GM19328 (cell line): ENCODE measurements at regions not wholly inside any gene's neighbourhood (a gene's known extent, or its start where the extent isn't known, plus 50 kb on each side); places are given as distances from the start of the nearest gene placed in this dataset.
"Not testable (repeated sequence)": the region's sequence is repeated elsewhere in the genome, so short reads cannot be mapped to it uniquely, and the experiment has no call there.

Experiments
- ATAC-seq: cut with Tn5 transposase; IDR thresholded peaks from one replicate; pipeline ENCODE4 v1.9.1; 2021; ENCODE audit warnings: mild to moderate bottlenecking, moderate library complexity; ENCODE audit not compliant: unreplicated experiment

DNA sequence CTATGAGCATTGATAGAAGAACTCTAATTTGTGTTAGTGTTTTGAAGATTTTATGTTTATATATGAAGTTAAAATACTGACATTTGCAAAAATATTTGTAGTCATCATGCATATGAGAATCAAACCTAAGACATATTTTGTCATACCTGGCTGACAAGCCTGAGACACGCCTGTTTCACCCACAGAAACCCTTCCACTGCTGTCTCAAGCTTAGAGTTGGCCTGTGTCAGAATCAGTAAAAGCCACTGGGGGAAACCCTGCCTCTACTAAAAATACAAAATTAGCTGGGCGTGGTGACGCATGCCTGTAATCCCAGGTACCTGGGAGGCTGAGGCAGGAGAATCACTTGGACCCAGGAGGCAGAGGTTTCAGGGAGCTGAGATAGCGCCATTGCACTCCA, 218.0 kb upstream of the C1QTNF3 start:
- not testable (repeated sequence) for ATAC-seq

DNA sequence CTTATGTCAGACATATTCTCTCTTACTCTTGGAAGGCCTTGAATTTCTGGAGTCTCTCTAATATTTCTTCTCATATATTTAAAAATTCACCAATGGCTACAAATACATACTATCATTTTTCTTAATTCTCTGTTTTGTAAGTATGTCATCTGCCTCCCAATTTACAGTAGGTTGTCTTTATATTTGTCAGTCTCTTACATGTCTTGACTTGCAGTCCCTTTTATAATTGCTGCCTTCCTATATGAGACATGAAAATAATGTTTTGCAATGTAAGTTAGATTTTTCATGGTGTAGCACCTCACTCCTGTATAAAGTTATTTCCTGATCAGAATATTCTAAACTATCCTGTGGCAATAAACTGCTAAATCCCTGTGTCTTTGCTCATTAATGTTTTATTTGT, 223.1 kb upstream of the C1QTNF3 start:
- ATAC-seq = not testable (repeated sequence)

DNA sequence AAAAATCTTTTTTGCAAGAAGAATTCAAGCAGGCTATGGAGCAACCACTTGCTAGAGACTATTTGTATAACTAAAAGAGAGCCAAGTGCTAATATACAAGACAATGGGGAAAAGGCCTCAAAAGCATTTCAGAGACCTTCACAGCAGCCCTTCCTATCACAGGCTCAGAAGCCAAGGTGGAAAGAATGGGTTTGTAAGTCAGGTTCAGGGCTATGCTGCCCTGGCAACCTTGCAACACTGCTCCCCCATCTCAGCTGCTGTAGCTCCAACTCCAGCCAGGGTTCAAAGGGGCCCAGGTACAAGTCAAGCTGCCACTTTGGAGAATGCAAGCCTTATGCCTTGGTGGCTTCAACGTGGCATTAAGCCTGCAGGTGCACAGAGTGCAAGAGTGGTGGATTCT, 253.7 kb upstream of the C1QTNF3 start:
- not testable (repeated sequence) for ATAC-seq

DNA sequence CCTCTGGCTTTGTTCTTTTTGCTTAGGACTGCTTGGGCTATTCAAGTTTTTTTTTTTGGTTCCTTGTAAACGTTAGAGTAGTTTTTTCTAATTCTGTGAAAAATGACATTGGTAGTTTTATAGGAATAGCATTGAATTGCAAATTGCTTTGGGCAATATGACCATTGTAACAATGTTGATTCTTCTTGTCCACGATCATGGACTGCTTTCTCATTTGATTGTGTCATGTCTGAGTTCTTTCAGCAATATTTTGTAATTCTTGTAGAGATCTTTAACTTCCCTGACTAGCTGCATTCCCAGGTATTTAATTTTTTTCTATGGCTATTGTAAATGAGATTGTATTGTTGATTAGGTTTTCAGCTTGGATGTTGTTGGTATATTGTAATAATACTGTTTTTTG, 286.2 kb upstream of the C1QTNF3 start:
- not testable (repeated sequence) for ATAC-seq

DNA sequence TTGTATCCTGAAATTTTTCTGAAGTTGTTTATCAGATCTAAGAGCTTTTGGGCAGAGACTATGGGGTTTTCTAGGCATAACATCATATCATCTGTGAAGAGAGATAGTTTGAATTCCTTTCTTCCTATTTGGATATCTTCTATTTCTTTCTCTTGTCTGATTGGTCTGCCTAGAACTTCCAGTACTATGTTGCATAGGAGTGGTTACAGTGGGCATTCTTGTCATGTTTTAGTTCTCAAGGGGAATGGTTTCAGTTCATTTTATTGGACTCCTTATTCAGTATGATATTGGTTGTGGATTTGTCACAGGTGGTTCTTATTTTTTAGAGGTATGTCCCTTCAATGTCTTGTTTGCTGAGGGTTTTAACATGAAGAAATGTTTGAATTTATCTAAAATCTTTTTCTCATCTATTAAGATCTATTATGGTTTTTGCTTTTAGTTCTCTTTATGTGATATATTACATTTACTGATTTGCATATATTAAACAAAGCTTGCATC, 286.6 kb upstream of the C1QTNF3 start:
- ATAC-seq = not testable (repeated sequence)

DNA sequence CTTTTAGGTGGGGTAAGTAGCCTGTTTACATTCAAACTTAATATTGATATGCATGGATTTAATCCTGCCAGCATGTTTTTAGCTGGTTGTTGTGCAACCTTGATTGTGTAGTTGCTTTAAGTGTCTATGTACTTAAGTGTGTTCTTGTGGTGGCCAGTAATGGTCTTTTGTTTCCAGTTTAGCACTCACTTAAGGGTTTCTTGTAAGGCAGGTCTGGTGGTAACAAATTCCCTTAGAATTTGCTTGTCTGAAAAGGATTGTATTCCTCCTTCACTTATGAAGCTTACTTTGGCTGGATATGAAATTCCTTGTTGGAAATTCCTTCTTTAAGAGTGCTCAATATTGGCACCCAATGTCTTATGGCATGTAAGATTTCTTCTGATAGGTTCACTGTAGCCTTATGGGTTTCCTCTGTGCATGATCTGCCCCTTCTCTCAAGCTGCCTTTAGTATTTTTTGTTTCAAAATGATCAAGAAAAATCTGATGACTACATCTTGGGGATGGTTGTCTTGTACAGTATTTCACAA, 289.0 kb upstream of the C1QTNF3 start:
- ATAC-seq = not testable (repeated sequence)

DNA sequence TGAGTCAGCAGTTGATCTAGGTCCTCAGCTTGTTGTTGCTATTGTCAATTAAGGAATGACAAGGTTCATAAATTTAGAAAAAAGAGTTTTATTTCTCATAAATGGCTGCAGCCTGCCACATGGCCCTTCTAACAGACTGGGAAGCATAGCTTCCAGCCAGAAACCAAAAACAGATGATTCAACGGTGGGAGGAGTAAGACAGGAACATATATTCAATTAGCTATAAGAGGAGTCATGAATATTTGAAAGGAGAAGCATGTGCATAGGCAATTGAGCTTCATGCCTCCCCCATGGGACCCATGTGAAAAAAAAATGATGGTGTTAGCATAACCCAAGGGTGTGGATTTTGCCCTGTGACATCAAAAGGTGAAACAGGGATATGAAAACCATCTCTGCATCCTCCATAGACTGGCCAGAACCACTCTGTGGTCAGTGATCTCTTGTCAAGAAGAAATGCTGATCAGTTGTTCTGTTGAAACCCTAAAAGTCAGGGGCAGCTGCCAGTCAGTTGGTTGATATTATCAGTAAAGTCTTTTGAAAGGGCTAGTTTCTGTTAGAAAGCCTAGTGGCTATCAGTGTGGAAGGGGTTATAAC, 296.5 kb upstream of the C1QTNF3 start:
- not testable (repeated sequence) for ATAC-seq

DNA sequence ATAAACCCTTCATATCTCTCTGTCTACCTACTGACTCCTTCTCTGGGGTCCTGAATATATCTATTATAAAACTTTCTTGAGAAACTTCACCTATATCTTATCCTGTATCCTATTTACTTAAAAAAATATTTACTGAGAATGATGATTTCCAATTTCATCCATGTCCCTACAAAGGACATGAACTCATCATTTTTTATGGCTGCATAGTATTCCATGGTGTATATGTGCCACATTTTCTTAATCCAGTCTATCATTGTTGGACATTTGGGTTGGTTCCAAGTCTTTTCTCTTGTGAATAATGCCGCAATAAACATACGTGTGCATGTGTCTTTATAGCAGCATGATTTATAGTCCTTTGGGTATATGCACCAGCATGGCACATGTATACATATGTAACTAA, 301.7 kb upstream of the RAI14 start:
- not testable (repeated sequence) for ATAC-seq

DNA sequence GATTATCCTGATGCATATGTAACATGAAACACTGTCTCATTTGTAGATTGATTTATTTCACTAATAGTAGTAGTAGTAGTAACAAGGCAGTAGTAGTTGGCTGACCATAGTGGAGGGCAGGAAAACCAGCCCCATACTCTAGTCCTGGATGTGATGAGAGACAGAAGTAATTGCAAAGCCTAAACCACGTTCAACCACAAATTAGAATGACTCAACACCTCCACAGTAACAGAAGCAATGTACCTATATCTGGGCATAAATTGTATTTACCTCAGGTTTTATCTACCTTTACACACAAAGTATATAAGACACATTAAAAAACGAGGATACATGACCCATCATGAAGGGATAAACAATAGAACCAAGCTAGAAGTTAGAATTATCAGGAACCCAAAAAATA, 284.7 kb upstream of the RAI14 start:
- not testable (repeated sequence) for ATAC-seq

DNA sequence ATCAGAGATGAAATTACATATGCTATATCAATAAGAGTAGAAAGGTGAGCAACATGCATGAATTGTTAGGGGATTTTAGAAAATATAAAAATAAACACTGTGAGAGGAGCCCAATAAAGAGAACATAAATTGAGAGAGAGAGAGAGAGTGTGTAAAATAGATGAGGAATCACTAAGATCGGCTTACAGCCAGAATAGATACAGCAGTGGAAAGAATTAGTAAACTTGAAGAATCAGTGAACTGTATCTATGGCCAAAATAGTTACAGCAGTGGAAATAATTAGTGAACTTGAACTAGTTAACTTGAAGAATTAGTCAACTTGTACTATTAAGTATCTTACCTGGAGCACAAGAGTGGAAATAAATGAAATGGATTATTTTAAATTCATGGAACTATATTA, 284.3 kb upstream of the RAI14 start:
- ATAC-seq = not testable (repeated sequence)

DNA sequence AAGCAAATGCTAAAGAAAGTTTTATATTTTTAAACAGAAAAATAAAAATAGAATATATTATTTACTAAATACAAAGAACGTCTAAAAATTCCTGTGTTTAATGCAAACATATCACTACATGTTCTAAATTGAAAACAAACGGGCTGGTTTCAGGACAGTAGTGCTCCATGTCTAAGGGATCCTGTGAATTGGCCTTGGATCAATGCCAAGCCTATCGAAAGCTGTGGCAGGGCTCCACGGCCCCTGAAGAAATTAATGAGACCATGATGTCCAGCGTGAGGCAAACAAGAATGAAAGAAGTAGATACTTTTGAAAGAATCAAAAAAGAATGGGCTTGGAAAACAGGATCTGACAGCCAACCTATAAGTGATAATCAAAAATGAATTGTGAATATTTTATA, 283.4 kb upstream of the RAI14 start:
- ATAC-seq = not testable (repeated sequence)

DNA sequence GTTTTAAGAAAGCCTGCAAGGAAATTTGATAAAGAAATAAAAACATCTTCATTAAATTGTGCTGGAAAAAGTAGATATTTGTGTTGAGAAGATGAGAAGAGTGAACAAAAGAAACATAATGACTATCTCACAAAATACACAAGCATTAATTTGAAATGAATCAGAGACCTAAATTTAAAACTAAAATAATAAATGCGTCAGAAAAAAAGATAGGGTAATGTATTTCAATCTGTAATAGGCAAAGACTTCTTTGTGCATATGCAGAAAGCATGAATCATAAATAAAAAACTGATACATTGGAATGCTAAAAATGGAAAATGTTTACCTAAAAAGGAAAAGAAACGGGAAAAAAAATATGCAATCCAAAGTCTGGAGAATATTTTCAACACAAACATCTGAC, 278.5 kb upstream of the RAI14 start:
- not testable (repeated sequence) for ATAC-seq

DNA sequence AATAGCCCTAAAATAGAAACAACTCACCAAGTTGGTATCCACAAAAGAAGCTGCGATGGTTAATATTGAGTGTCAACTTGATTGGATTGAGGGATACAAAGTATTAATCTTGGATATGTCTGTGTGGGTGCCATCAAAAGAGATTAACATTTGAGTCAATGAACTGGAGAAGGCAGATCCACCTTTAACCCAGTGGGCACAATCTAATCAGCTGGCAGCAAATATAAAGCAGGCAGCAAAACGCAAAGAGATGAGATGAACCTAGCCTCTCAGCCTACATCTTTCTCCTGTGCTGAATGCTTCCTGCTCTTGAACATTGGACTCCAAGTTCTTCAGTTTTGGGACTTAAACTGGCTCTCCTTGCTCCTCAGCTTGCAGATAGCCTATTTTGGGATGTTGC, 277.6 kb upstream of the RAI14 start:
- not testable (repeated sequence) for ATAC-seq

DNA sequence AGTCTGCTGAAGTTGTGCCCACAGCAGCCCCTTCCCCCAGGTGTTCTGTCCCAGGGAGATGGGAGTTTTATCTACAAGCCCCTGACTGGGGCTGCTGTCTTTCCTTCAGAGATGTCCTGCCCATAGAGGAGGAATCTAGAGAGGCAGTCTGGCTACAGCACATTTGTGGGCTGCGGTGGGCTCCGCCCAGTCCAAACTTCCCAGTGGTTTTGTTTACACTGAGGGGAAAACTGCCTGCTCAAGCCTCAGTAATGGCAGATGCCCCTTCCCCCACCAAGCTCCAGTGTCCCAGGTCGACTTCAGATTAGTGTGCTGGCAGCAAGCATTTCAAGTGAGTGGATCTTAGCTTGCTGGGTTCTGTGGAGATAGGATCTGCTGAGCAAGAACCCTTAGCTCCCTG, 267.4 kb upstream of the RAI14 start:
- ATAC-seq = not testable (repeated sequence)

DNA sequence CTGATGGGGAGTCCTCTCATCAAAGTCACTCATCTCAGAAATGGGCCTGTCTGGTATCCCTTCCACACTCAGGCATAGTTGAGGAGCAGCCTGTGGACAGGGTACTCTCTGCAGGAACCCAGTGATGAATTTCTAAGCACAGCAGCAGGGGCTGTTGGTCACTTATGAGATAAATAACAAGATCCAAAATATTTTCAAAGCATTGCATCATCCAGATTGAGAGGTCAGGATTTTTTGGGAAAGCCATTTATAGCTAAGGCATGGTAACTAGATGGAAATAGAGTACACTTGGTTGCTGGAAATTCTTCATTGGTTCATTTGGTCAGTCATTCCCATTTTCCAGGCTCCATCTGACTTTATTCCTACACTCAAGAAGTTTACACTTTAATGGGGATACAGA, 246.8 kb upstream of the RAI14 start:
- no peak for ATAC-seq

DNA sequence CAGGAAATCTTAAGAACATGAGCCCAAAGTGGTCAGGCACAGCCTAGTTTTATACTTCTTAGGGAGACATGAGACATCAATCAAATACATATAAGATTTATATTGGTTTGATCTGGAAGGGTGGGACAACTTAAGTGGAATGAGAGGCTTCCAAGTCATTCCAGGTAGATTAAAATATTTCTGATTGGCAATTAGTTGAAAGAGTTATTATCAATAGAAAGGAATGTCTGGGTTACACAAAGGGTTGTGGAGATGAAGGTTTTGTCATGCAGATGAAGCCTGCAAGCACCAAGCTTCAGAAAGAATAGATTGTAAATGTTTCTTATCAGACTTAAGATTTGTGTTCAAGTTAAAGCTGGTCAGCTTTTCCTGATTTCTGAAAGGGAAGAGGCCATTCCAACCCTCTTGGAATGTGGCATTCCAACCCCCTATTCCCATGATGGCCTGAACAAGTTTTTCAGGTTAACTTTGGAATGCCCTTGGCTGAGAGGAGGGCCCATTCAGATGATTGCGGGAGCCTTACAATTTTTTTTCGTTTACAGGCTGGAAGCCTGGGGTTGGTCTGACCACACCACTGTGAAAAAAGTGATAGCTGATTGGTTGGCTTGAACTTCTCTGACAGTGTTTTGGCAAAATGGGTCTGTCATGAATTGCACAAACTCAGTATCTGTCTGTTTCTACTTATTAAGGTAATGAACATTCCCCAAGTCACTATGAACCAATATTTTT, 245.6 kb upstream of the RAI14 start:
- ATAC-seq = no peak

DNA sequence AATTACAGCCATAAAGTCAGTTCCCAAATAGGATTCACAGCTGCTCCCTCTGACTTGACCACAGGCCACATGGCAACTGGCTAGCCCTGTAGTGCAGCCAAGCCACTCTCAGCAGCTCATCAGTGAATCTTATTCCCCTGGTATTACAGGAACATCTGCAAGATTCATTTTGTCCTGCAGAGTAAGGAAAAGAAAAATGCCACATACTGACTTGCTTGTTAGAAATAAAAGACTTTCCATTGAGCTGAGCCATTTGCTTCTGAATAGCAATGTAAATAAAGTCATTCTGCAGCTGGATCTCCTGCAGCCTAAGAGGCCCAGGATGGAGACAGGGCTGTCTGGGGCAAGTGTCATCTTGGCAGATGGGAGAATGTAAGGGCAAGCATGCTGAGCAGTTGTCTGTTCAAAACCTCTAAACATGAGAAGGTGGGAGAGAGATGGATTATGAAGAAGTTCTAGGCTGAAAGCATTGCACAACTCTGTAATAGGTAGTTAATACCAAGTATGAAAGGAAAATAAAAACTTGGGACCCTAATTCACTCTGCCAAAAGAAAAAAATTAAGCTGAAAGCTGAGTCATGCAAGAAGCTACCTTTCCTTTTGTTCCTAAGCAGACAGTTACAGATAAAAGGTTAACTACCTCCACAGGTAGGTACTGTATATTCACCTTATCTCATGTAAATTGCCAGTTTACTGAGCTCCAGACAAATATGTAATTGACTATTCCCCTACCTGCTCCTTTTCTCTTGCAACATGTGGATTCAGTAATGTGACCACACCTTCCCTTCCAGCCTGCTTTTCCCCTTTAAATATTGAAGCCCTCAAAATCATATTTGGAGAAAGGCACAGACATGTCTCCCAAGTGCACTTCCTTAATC, 244.4 kb upstream of the RAI14 start:
- no peak for ATAC-seq

DNA sequence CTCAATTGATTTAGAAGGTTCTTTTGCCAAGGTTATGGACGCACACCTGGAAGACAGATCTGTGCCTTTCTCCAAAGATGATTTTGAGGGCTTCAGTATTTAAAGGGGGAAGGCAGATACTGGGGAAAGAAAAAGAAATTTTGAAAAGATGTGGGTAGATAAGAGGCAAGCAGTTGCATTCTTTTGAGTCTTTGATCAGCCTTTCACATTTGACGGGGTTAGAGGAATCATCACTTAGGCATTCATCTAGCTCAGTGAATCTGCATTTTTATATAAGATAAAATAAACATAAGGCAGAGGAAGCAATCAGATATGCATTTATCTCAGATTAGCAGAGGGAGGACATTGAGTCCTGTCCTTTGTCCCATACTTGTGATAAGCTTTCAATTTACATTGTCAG, 243.4 kb upstream of the RAI14 start:
- no peak for ATAC-seq

DNA sequence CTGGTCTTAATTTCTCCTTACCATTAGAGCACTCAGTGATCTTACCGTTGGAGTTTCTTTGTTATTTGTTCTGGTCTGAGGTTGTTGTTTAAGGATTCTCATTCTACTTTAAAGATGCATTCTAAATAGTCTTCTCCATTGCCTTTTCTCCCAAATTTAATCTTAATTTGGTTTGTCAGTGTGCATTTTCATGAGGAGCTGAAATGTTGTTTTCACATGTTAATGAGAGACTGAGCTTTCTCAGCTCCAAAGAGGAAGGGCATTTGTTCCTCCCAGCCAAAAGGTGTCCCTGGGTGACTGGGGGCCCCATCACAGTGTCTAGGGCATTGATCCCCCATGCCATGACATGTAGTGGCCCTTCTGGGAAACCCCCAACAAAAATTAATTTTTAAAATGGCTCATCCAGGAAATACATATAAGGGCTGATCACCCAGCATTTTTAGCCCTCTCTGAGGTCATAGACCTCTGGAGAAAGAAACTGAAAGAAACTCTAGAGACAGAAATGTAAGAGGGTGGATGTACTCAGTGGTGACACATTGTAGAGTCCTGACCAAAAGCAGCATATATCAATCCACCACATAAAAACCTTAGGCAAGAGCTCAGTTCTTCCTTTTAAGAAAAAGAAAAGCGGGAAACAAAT, 240.4 kb upstream of the RAI14 start:
- ATAC-seq = peak; percentile 89

DNA sequence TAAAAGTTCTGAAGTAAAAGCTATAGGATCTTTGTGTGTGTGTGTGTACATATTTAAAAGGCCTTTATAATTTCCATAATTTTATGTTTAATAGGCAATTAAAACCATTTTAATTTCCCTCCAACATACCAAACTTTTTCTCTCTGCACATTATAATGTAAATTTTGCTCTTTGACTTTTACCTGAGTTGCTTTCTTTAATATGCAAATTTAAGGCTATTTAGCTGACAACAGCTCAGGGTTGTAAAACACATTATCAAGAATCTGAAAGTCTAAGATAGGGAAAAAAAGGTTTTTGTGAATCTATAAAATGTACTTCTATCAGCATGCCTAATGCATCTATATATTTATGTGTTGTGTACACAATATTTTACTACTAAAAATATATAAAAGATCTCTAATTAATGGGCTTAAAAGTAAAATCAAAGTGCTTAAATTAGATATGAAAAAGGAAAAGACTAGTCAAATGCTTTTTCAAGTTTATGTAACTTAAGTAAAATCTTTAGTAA, 239.6 kb upstream of the RAI14 start:
- no peak for ATAC-seq

DNA sequence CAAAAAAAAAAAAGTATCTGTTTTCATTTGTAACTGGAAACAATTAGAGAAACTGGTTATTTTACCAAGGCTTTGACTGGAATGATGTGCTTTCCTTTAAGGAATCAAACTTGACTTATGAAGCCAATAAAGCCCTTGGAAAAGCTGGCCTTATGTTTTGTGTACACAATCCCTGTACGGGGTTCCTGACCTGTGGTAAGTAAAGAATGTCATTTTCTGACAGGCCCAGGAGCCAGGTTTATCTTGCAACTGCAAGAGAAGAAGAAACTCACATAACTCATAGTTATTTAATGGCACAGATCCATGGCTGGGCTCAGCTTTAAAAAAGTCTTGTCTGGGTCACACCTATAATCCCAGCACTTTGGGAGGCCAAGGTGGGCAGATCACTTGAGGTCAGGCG, 235.9 kb upstream of the RAI14 start:
- not testable (repeated sequence) for ATAC-seq
